Breast epithelium (tissue), 4 donors: ENCODE measurements at regions not wholly inside any gene's neighbourhood (a gene's known extent, or its start where the extent isn't known, plus 50 kb on each side); places are given as distances from the start of the nearest gene placed in this dataset.

Source experiments
- DNase-seq, 2 donors: peaks; one replicate each; pipeline ENCODE4 v3.0.0-alpha.2; 2019; ENCODE audit warnings: low spot score in 2 of 2
- H3K27ac ChIP-seq, 2 donors: fragments of 200-600 bp; sonication (generic) in 1 of 2; one replicate each; pipeline ENCODE4 v1.5.1; 2016 to 2019; ENCODE audit warnings: mild to moderate bottlenecking in 1 of 2
- H3K27me3 ChIP-seq, 2 donors: fragments of 200-600 bp; sonication (generic) in 1 of 2; one replicate each; pipeline versions ENCODE4 v1.5.1 to v1.6.0; 2017 to 2019; ENCODE audit warnings: control low read depth in 1 of 2, mild to moderate bottlenecking in 1 of 2
- H3K36me3 ChIP-seq: fragments of 200-600 bp; one replicate; pipeline ENCODE4 v1.5.1; 2019
- H3K4me1 ChIP-seq, 2 donors: fragments of 200-600 bp; sonication (generic); one replicate each; pipeline ENCODE4 v1.5.1; 2016 to 2019; ENCODE audit warnings: control low read depth in 1 of 2
- H3K4me3 ChIP-seq, 3 donors: fragments of 200-600 bp; sonication (generic); 1 replicate in 2 of 3; 2 replicates in 1 of 3; pipeline ENCODE4 v1.5.1; 2016 to 2019; ENCODE audit warnings: mild to moderate bottlenecking in 3 of 3, moderate library complexity in 2 of 3
- H3K9me3 ChIP-seq, 2 donors: fragments of 200-600 bp; sonication (generic) in 1 of 2; one replicate each; pipeline ENCODE4 v1.5.1; 2016 to 2019; ENCODE audit warnings: control low read depth in 1 of 2
- POLR2A ChIP-seq: fragments of 450-650 bp; IDR thresholded peaks from one replicate; pipeline ENCODE4 v1.6.1; 2016; ENCODE audit warnings: antibody characterized with exemption, mild to moderate bottlenecking, moderate library complexity
- POLR2AphosphoS5 ChIP-seq, 3 donors: sonication (generic); formaldehyde crosslinking; IDR thresholded peaks; one replicate each; pipeline ENCODE4 v1.6.1; 2017; ENCODE audit warnings: antibody characterized with exemption in 3 of 3
- intact Hi-C: fragments of 100-400 bp; cut with DNase I; formaldehyde crosslinking; loops from one replicate; pipeline ENCODE4 v1.15.1; 2023; ENCODE audit warnings: low total_unique reads
- TF ChIP-seq, protein P1 (sequence below), 3 donors: fragments of 450-650 bp; IDR thresholded peaks; one replicate each; pipeline ENCODE4 v1.5.1; 2016 to 2017; ENCODE audit warnings: antibody characterized with exemption in 3 of 3, mild to moderate bottlenecking in 3 of 3, moderate library complexity in 3 of 3

DNA sequence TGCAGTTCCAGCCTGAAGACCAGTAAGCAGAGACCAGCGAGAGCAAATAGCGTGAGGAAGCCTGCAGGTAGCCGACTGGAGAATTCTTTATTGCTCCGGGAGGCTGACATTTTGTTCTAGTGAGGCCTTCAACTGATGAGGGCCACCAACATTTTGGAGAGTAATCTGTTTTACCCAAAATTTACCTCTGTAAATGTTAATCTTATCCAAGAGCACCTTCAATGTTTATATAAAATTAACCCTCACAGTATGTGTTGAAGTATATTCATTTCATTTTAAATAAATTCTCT is 546.4 kb upstream of the SLITRK5 start:
- no peaks in the 10 kb centered on the region for H3K27me3 ChIP-seq
- no peaks in the 10 kb centered on the region for H3K36me3 ChIP-seq
- no peak for TF ChIP-seq POLR2AphosphoS5 (IDR thresholded peaks at IDR 0.05)
- no peak for TF ChIP-seq POLR2A
- TF ChIP-seq, protein P1, sequence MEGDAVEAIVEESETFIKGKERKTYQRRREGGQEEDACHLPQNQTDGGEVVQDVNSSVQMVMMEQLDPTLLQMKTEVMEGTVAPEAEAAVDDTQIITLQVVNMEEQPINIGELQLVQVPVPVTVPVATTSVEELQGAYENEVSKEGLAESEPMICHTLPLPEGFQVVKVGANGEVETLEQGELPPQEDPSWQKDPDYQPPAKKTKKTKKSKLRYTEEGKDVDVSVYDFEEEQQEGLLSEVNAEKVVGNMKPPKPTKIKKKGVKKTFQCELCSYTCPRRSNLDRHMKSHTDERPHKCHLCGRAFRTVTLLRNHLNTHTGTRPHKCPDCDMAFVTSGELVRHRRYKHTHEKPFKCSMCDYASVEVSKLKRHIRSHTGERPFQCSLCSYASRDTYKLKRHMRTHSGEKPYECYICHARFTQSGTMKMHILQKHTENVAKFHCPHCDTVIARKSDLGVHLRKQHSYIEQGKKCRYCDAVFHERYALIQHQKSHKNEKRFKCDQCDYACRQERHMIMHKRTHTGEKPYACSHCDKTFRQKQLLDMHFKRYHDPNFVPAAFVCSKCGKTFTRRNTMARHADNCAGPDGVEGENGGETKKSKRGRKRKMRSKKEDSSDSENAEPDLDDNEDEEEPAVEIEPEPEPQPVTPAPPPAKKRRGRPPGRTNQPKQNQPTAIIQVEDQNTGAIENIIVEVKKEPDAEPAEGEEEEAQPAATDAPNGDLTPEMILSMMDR (IDR thresholded peaks at IDR 0.05), result no peak
- H3K27ac ChIP-seq, result no peak overlapping the region
- DNase-seq, result no peak
- intact Hi-C loops, result no loop called here
- no peaks in the 10 kb centered on the region for H3K4me1 ChIP-seq
- no peaks in the 10 kb centered on the region for H3K9me3 ChIP-seq
- H3K4me3 ChIP-seq, result no peak overlapping the region

DNA sequence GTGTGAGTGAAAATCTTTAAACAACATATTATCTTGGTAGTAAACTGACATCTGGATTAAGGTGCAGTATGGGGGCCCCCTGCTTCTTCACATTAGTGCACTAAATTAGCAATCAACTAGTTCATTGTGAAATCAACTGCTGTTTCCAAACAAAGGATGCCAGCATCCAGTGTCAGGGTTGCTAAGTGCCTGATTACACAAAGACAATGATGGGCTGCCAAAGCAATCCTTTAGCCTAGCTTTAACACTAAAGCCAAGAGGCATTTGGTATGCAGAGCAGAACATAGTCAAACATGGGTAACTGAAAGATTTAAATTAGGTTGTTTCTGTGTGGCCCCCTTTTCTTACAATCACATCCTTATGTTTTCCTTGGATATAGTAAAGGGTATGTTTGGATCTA is 543.1 kb upstream of the SLITRK5 start:
- DNase-seq, result no peak
- H3K27me3 ChIP-seq, result no peaks in the 10 kb centered on the region
- intact Hi-C loops, result no loop called here
- no peak for TF ChIP-seq POLR2AphosphoS5 (IDR thresholded peaks at IDR 0.05)
- TF ChIP-seq, protein P1 (IDR thresholded peaks at IDR 0.05), result no peak
- no peak for TF ChIP-seq POLR2A
- no peak overlapping the region for H3K4me3 ChIP-seq
- H3K4me1 ChIP-seq, result no peaks in the 10 kb centered on the region
- H3K36me3 ChIP-seq, result no peaks in the 10 kb centered on the region
- no peak overlapping the region for H3K27ac ChIP-seq
- H3K9me3 ChIP-seq, result no peaks in the 10 kb centered on the region

DNA sequence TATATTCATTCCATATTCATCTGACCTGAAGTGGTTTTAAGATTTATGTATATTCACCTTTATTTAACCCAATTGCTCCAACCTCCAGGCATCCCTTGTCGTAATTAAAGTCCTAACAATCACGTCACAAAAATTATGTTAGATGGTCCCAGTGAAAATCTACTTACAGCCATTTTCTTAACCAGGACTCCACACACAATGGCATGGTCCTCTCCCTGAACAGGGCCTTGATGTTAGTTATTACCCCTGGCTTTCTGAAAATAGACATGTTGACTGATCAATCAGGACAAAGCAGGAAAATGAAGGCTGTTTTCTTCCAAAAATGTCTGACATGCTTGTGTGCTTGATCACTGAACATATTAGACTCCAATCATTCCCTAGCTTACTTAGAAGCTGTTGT is 542.7 kb upstream of the SLITRK5 start:
- H3K27ac ChIP-seq, result no peak overlapping the region
- DNase-seq, result no peak
- H3K27me3 ChIP-seq, result no peaks in the 10 kb centered on the region
- no peak overlapping the region for H3K4me3 ChIP-seq
- no peaks in the 10 kb centered on the region for H3K9me3 ChIP-seq
- intact Hi-C loops, result no loop called here
- H3K4me1 ChIP-seq, result no peaks in the 10 kb centered on the region
- TF ChIP-seq POLR2AphosphoS5 (IDR thresholded peaks at IDR 0.05), result no peak
- TF ChIP-seq, protein P1 (IDR thresholded peaks at IDR 0.05), result no peak
- TF ChIP-seq POLR2A, result no peak
- H3K36me3 ChIP-seq, result no peaks in the 10 kb centered on the region

DNA sequence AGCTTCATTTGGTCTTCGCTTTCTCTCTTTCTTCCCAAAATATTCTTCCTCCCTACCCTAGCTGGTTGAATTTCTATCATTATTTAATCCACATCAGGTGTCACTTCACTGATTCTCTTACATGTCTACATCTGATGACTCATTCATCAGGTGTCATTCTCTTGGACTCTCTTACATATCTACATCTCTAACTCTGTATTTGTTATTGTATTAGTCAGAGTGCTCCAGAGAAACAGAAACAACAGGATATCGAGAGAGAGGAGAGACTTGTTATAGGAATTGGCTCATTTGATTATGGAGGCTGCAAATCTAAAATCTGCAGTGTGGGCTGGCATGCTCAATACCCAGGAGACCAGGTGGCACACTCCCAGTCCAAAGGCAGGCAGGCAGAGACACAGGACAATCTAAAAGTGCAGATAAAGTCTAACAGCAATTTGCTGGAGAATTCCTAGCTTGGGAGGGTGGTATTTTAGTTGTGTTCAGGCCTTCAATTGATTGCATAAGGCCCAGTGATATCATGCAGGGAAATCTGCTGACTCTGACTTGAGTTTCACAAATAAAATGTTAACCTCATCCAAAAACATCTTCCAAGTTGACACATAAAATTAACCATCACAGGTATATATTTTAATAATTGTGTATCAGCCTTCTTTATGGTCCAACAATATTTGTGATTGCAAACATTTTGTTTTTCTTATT is 541.4 kb upstream of the SLITRK5 start:
- intact Hi-C loops, result no loop called here
- no peaks in the 10 kb centered on the region for H3K27me3 ChIP-seq
- no peak overlapping the region for H3K4me3 ChIP-seq
- H3K36me3 ChIP-seq, result no peaks in the 10 kb centered on the region
- no peak overlapping the region for H3K27ac ChIP-seq
- H3K9me3 ChIP-seq, result no peaks in the 10 kb centered on the region
- H3K4me1 ChIP-seq, result no peaks in the 10 kb centered on the region
- DNase-seq, result no peak
- no peak for TF ChIP-seq POLR2A
- TF ChIP-seq, protein P1 (IDR thresholded peaks at IDR 0.05), result no peak
- no peak for TF ChIP-seq POLR2AphosphoS5 (IDR thresholded peaks at IDR 0.05)

DNA sequence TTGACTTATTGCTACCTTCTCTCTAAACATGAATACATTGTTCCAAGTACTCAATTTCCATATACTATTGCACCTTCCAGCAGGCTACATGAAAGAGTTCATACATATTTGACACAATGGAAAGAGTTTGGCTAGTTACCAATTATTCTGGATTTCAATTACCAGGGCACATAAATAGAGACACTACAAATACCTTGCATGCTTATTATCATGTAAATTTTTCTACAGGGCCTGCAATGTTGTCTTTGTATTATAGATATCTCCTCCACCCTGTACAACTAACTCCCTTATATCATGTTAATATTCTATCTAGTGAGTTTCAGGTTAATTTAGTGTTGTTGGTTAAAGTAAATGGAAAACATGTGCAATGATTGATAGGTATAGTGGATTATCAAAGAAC is 540.7 kb upstream of the SLITRK5 start:
- TF ChIP-seq, protein P1 (IDR thresholded peaks at IDR 0.05), result no peak
- TF ChIP-seq POLR2A (no peak), POLR2AphosphoS5 (IDR thresholded peaks at IDR 0.05) (no peak)
- H3K9me3 ChIP-seq, result no peaks in the 10 kb centered on the region
- no peak overlapping the region for H3K4me3 ChIP-seq
- H3K36me3 ChIP-seq, result no peaks in the 10 kb centered on the region
- H3K27me3 ChIP-seq, result no peaks in the 10 kb centered on the region
- no peak overlapping the region for H3K27ac ChIP-seq
- H3K4me1 ChIP-seq, result no peaks in the 10 kb centered on the region
- intact Hi-C loops, result no loop called here
- no peak for DNase-seq
